HG02759 (cell line): ENCODE measurements at regions not wholly inside any gene's neighbourhood (a gene's known extent, or its start where the extent isn't known, plus 50 kb on each side); places are given as distances from the start of the nearest gene placed in this dataset.

Experiments used
- ATAC-seq: cut with Tn5 transposase; IDR thresholded peaks from one replicate; pipeline ENCODE4 v1.9.1; 2021; ENCODE audit warnings: mild to moderate bottlenecking, moderate library complexity; ENCODE audit not compliant: unreplicated experiment

DNA sequence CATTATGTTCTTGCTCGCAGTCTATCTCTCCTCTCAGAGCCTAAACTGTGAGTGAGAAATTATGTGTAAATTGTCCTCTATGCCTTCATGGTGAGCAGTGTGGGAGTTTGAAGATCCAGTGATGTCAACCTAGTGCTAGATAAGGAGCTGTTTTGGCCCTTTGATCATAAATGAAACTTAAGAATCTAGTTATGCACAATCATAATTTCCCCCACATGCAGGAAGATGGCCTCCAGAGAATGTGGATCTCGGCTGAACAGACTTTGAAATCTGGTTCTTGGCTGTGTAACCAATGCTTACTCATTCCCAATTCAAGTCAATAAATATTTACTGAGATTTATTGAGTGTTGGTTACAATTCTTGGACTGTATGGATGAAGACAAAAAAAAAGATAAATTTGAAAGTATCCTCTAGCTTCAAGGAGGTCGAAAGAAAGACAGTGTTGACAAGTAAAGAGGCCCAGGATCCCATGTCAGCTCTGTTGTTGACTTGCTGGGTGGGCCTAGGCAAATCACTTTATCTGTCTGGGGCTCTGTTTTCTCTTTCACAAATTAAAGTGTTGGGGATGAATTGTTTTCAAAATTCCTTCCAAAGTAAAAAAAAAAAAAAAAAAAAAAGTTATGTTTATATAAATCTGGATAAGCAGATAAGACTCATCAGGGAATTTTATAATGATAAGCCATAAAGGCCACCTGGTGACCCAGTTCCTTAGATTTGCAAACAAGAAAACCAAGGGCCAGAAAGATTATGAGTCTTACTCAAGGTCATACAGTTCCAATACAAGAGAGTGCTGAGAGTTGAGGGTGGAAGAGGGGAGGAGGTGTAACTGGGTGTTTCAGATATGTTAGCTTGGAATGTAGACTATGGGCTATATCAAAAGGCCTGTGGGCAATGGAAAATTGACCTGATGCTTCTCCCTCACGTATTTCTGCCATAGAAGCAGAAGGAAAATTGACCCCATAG is 969.9 kb downstream of the KCNMA1 start:
- ATAC-seq: no peak

DNA sequence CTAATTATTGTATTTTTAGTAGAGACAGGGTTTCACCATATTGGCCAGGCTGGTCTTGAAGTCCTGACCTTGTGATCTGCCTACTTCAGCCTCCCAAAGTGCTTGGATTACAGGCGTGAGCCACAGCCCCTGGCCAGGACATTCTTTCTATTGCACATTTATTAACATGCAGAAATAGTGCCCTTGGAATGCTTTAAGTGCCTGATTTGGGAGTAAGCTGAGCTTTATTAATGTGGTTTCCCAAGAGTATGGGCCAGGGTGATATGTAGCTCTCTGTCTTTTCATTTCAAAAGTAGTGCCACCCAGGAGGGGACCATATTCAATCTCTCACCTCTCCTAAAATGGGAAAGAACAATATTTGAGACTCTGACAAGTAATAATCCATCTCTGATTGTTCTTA is 970.7 kb downstream of the KCNMA1 start:
- ATAC-seq: no peak

GRCh38 chr10:76665029-76665428 is 972.6 kb downstream of the KCNMA1 start:
- ATAC-seq: no peak

DNA sequence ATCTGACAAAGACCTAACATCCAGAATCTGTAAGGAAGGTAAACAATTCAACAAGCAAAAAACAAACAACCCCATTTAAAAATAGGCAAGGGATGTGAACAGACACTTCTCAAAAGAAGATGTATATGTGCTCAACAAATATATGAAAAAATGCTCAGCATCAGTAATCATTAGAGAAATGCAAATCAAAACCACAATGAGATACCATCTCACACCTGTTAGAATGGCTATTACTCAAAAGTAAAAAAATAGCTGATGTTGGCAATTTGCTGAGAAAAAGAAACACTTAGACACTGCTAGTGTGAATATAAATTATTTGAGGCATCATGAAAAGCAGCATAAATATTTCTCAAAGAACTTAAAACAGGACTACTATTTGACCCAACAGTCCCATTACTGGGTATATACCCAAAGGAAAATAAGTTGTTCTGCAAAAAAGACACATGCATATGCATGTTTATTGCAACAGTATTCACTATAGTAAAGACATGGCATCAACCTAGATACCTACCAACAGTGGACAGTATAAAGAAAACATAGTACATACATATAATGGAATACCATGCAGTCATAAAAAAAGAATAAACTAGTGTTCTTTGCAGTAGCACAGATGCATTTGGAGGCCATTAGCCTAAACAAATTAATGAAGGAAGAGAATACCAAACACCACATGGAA is 980.1 kb downstream of the KCNMA1 start:
- no peak for ATAC-seq

DNA sequence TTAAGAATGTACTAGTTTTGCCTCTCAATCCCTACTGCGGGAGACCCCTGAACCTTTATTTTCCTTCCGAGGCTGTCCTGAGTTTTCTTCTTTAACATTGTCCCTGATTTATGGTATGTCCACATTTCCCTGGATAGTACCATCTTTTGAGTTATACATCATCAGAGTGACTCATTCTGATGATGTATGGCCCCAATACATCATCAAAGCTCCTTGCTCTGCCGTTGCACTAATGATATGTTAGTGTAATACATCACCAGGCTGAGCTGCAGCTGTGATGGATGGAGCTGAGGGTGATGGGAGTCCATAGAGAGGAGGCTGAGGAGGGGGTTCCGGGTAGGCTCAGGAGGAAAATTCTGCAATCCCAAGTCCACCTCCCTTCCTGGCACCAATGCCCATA is 986.5 kb downstream of the KCNMA1 start:
- ATAC-seq: no peak

DNA sequence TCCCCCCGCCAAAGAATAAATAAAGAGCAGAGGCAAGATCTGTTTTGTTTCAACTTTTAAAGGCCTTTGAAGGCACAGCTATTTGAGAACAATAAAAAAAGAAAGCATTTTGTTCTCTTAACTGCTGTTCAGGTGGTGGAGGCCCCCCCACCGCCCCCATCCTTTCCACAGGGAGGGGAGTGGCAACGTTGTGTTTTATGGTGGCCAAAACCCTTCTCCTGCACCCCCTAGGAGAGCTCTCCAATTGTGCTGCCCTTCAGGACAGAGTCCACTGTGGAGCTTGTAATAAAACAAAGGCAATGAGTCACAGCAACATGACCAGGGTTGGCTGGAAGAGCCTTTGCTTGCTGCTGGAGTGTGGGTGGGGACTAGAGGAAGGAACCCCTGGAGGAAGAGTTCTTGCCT is 987.9 kb downstream of the KCNMA1 start:
- ATAC-seq: no peak

DNA sequence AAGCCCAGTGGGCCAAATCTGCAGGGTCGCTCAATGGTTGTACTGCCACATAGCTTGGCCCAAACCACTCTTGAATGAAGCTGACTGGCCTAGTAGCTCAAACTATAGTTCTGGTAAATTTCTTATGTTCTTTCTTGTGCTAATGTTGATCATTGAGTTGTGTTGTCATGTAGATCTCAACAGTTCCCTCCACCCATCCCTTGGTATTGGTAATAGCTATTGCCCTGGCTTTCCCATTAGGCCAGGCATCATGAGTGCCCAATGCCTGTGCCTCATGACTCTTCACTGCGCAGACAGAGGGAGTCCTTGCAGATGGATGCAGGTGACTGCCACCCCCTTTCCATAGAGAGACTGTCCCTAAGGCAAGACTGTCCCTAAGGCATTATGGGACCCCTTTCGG is 988.4 kb downstream of the KCNMA1 start:
- ATAC-seq: no peak

GRCh38 chr10:76647301-76647700 is 990.3 kb downstream of the KCNMA1 start:
- no peak for ATAC-seq

GRCh38 chr10:76645341-76645740 is 992.3 kb downstream of the KCNMA1 start:
- ATAC-seq: no peak

- ATAC-seq: no peak
Measured at GRCh38 chr10:76644476-76644875, 993.1 kb downstream of the KCNMA1 start.

- no peak for ATAC-seq
Measured at GRCh38 chr10:76643511-76643911, 994.1 kb downstream of the KCNMA1 start.

DNA sequence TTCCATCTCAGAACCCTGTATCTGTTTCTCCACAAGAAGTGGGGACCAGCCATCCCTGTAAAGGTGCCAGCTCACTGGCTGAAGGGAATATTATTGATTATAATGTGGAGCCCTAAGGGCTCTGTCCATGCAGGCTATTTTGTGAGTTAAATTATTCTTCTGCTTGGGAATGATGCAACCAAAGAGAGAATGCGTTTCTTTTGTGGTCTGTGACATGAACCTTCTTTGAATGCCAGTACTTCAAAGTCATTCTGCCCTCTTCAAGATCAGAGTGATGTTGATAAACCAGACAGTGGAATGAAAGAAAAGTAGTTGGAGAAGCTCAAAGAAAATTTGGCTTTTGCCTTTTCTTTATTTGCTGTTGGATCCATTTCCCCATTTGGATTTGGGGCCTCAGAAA is 995.2 kb downstream of the KCNMA1 start:
- no peak for ATAC-seq

GRCh38 chr10:76641215-76641614 is 996.4 kb downstream of the KCNMA1 start:
- no peak for ATAC-seq

GRCh38 chr10:76640806-76641205 is 996.8 kb downstream of the KCNMA1 start:
- ATAC-seq: no peak

GRCh38 chr10:76632767-76633051 is 1004.9 kb downstream of the KCNMA1 start:
- ATAC-seq: no peak

DNA sequence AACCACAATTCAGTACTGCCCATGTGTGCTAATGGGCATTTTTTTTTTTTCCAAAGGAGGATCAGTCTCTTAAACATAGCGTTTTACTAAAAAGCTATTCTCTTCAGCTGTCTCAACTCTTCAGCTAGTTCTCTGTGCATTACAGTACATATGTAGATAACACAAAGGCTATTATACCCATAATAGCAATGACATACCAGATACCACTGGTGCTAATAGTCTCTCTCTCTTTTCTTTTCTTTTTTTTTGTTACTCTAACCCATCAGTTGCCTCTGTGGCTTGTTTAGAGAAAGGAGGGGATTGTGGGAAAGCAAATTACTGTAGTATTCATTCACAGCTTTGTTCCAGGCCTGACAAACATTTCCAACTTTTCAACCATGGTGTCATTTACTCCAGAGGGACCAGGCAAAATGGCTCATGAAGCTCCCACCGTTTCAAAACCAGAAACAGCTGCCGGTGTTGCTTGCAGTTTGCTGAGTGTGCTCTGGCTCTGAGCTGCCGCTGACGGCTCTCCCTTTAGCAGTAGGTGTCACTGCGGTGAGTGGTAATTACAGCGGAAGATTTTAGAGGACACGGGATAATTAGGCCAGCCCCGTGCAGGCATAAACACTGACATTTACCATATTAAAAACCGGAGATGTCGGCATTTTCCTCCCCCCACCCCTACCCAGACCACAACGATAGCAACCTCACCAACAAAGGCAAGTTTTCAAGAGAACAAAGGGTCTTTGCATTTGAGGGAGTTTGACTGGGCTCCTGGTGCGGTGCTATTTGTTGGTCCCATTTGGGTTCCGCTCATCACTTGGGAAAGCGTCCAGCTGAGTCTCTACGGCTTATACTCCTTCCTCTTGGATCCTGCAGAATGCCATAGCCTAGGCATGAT is 1005.5 kb downstream of the KCNMA1 start:
- ATAC-seq: no peak

DNA sequence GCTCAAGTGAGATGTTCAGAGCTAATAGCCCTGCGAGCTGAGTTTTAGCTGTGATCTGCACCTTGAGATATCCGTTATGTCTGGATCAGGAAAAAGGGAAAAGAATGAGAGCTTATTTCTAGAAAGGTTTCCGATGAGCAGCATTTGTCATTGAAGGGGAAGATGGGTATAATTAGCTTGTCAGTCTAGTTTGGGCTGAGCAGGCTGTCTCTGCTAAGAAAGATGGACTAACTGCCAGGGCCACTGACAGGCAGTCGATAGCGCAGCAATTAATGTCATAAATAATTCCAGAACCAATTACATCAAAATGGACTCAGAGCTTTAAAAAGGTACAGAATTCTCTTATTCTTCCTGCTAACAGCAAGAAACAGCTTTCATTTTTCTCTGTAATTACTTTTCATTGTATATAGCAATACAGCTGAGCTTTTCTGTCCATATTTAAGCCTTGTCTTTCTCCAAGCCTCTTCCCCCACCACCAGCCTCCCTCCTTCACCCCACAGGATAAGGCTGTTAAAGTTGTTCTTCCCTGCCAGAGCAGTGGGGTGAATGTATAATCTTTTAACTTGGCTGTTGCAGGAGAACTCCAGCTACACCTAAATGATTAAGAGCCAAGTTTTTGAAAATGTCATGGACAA is 1006.5 kb downstream of the KCNMA1 start:
- no peak for ATAC-seq

GRCh38 chr10:76628801-76629200 is 1008.8 kb downstream of the KCNMA1 start:
- ATAC-seq: no peak

- no peak for ATAC-seq
Measured at GRCh38 chr10:76626386-76626785, 1011.2 kb downstream of the KCNMA1 start.

GRCh38 chr10:76624470-76624869 is 1013.1 kb downstream of the KCNMA1 start:
- peak; percentile 92 for ATAC-seq
